Stimulated activated CD8-positive, alpha-beta memory T cell treated with anti-CD3 and anti-CD28 coated beads, Interleukin-4, amount 100 ng/mL, for 48 hours (primary cell): ENCODE measurements at regions not wholly inside any gene's neighbourhood (a gene's known extent, or its start where the extent isn't known, plus 50 kb on each side); places are given as distances from the start of the nearest gene placed in this dataset.

Experiments used
- DNase-seq: peaks from one replicate; pipeline ENCODE4 v3.0.0-alpha.2; 2020

DNA sequence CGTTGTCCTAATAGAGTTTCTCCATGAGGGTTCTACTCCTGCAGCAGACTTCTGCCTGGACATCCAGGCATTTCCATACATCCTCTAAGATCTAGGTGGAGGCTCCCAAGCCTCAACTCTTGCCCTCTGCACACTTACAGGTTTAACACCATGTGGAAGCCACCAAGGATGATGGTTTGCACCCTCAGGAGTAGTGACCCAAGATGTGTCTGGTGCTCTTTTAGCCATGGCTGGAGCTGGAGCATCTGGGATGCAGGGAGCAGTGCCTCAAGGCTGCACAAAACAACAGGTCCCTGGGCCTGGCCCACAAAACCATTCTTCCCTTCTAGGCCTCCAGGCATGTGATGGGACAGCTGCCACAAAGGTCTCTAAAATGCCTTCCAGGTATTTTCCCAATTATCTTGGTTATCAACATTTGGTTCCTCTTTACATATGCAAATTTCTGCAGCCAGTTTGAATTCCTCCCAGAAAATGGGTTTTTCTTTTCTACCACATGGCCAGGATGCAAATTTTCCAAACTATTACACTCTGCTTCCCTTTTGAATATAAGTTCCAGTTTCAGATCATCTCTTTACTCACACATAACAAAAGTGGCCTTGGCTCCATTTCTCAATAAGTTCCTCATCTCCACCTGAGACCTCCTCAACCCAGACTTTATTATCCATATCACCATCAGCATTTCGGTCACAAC, 69.5 kb upstream of the GNAZ start:
- no peak for DNase-seq

DNA sequence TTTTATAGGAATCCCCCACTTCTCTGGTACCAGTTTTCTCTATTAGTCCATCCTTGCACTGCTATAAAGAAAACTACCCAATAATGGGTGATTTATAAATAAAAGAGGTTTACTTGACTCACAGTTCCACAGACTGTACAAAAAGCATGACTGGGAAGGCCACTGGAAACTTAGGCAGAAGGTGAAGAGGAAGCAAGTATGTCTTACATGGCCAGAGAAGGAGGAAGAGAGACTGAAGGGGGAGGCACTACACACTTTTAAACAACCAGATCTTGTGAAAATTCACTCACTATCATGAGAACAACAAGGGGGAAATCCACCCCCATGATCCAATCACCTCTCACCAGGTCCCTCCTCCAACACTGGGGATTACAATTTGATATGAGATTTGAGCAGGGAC, 68.9 kb upstream of the GNAZ start:
- DNase-seq: no peak

DNA sequence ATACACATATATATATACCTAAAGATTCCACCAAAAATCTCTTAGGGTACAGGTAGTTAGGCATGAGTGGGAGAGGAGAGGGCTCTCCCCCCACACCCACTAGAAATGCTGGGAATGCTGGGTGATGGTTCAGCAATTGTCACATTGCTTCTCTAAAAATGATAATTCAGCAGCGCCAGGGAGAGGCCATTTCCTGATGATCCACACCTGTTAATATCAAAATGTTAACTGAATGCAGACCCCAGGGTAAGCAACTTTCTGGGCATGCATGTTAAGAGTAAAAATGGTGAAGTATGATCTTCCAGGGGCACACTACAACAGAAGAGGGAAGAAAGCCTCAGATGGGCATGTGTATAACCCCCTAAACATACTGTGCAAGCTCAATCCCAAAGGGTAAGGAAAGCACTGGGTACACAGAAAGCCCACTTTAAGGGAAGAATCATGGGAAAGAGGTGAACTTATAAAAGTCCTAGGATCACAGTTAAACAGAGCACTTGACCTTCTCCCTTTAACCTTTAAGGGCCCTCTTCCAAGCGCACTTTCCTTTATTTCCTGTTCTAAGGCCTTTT, 67.6 kb upstream of the GNAZ start:
- no peak for DNase-seq

DNA sequence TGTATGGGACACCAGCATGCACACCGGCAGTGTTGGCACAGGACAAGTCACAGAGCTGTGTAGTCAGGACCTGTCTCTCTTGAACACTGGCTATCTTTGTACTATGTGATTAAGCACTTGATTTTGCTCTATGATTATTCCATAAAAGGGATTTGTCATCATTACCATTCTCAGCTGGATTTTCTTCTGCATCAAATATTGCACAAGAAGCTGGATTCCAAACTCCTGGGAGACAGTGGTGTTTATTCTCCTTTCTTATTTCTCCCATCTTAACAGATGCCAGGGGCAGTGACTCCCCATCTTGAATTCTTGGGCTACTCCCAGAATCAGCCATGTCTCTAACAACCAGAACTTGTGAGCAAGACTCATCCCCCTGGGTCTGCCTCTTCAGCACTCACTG, 62.5 kb upstream of the GNAZ start:
- DNase-seq: no peak

DNA sequence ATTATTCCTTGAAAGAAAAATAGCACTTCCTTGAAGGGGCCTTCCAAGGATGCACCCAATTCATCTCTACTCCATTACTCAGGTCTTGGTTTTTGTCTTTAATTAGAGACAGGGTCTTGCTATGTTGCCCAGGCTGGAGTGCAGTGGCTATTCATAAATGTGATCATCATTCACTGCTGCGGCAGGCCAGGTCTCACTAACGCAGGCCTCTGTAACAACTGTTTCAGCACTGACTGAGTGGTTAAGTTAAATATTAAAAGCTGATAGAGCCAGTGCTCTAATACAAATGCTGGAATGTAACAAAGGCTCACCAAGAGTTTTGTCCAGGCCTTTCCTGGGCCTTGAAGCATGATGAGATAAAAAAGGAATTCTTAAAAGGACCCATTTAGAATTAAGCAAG, 61.4 kb upstream of the GNAZ start:
- DNase-seq: no peak
